ENCODE measurements at regions not wholly inside any gene's neighbourhood (a gene's known extent, or its start where the extent isn't known, plus 50 kb on each side); places are given as distances from the start of the nearest gene placed in this dataset.
"Not testable (repeated sequence)": the region's sequence is repeated elsewhere in the genome, so short reads cannot be mapped to it uniquely, and the experiment has no call there.

DNA sequence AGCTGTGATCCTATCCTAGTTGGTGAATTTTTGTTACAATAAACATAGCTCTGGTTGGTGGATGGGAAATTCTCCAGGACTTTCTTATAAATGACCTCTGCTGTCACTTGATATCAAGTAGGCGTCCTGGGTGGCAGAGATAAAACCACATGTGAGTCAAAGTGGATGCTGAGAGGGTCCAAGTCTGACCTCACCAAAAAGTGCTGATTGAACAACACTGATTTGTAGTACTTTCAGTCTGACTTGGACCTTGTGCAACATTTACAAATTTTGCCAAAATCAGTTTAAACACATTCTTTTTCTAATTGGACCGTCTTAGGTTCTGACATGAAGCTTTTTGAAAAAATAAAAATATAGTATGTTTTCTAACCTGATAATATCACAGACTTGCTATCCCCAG lies 585.6 kb downstream of the GALC start:
- DNase-seq = no peak

DNA sequence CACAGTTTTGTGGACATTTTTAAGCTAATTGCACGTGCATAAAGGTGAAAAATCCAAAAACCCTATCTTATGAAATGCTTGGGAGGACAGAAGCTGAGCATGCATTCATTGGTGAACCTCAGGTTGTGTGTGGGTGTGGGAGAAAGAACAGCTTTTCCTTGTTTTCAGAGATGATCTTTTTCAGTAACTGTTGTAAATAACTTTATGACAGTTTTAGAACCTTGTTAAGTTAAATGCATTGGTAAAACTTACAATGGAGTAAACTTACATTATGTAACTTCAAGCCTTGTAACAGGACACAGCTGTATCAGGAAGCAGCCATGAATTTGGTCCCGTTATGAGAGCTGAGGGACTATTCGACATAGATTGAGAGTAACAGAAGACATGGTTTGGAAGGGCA lies 587.4 kb downstream of the GALC start:
- no peak for DNase-seq

DNA sequence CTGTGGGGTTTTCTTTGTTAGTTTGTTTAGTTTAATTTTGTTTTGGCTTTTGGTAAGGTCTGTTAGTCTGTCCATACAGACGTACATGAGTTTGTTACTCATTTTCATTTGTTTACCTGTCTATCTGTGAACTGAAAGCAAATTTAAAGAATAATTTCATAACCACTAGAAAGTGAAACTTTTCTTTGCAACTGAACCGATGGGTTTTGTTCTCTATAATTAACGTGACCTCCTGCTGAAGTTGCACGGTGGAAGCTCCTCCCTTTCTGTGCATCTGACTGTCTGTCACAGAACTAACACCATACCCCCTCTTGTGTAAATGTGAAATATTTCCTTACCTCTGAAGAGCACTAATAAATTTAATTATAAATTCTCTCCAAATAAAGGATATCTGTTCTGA lies 595.5 kb downstream of the GALC start:
- no peak for DNase-seq

DNA sequence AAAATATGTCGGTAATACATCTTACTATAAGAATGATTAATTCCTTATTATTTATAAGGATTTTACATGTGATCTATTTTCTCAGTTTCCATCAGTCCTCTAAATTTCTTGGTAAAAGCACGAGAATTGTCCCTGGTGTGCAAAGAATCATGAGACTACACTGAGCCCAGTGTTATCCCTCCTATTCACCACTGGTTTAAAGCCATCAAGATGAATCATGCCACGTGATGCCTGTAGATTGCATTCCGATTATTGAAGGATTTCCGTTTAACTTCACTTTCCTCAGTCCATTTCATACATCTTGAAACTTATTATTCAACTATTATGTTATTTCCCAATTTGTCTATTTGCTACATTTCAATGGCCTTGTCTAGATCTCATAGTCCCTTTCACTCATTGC lies 601.9 kb downstream of the GALC start:
- DNase-seq = no peak

DNA sequence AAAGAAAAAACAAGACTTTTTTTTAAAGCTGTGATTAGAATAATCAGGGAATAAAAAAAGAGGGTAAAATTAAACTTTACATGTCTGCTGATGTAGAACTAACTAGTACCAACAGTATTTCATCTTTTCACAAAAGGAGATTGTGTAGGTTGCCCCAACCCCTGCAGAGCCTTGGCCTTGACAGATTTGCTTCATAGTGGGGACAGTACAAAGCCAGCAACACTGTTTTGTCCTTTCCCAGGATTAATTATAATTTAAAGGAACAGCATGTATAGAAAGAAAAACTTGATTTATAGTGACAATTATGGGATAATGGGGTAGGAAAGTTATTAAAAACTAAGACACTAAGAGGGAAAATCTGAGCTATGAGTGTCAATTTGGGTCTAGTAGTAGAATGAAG lies 604.0 kb downstream of the GALC start:
- DNase-seq = no peak

DNA sequence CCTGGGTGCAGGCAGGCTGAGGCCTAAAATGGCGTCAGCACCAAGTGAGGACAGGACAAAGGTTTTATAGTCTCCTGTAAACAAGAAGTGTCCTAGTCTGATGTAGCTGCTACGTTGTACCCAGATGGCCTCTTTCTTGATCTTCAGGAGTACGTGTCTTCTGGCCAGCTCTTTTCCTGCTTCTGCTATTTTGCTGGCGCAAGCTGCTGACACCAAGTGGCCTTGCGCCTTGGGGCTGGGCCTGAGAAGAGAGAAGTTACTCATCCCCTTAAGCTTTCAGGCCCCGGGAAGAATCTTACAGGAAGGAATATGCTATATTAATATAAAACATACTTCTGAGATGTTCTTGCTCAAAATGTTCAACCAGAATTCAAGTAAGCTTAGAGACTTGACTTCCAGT lies 605.2 kb downstream of the GALC start:
- no peak for DNase-seq

DNA sequence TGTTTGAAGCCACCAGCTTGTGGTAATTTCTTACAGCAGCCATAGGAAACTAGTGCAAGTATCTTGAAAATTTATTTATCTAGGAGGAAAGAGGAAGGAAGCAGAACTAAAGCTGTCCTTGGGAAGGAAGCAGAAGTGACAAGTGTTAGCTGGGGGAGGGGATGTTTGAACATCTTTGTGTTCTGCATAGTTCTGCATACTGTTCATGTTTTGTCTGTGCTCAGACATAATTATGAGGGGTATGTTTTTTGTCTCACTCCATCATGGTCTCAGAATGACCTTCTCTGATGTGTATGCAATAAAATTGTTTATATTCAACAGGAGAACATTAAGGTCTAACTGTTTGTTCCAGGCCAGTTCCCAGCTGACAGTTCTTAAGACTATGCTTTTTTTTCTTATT lies 606.5 kb downstream of the GALC start:
- no peak for DNase-seq

DNA sequence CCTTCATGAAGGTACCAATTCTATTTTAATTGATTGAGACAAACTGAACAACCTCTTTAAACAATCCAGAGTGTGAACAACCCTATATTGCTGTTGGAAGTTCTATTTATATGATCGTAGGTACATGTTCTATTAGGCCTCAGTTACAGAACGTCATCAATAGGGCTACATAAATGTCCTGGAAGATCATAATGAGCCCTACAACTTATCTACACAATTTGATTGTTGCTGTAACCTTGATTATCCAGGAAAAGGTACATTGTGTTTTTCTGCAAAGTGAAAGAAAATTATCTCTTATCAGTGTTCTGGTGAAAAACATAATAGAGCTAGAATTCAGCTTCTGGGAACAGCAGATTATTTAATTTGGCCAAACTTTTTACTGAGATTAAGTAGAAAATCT lies 612.9 kb downstream of the GALC start:
- no peak for DNase-seq

DNA sequence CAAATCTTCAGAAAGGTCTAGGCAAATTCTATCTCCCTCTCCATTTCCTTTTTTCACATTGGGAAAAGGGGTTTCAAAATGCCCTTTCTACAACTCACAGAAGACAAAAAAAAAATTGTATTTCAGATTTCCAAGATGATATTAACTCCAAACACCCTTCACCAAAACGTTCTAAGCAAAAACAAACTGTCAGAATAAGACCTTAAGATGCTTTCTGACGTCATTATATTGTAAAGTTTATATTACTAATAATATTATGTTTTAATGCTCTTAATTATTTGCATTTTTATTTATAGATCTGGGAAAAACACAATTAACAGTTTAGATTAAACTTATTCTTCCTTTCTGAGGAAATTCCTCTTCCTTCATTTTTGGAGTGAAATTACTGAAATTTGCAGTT lies 624.2 kb downstream of the GALC start:
- no peak for DNase-seq

DNA sequence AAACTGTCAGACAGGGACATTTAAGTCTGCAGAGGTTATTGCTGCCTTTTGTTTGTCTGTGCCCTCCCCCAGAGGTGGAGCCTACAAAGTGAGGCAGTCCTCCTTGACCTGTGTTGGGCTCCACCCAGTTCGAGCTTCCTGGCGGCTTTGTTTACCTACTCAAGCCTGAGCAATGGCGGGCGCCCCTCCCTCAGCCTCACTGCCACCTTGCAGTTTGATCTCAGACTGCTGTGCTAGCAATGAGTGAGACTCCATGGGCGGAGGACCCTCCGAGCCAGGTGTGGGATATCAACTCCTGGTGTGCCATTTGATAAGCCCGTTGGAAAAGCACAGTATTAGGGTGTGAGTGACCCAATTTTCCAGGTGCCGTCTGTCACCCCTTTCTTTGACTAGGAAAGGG lies 632.7 kb downstream of the GALC start:
- DNase-seq = not testable (repeated sequence)

DNA sequence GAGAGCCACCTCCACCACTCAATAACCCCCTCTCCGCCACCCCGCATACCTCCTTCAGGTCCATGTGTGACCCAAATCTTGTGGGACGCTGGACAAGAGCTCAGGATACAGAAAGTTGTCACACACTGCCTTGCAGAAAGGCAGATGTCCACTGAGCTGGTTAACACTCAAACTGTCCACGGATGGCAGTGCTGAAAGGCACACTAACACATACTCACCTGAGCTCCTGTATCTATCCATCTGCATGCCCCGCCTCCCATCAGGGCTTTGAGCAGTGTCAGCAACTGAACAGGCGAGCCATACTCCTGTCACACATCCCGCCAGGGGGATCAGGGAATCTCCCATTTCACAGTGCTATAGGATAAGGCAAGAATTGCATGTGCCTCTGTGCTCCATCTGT lies 642.0 kb downstream of the GALC start:
- DNase-seq = no peak

DNA sequence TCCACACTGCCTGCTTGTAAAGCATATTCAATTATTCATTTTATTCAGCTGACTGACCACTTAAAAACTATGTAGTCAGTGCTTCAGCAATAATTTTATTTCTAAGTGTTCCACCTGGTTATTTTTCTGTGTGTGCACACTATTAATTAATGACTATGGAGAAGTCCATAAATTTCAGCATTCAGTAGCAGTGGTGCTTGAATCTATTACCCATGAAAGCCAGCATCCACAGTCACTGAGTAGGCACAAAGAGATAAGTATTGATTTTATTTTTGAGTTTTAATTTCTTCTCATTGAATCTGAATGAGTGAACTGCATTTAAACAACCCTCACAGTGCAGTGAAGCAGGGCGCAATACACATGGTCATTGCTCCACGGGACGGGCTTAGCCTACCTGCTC lies 643.1 kb downstream of the GALC start:
- DNase-seq = no peak

DNA sequence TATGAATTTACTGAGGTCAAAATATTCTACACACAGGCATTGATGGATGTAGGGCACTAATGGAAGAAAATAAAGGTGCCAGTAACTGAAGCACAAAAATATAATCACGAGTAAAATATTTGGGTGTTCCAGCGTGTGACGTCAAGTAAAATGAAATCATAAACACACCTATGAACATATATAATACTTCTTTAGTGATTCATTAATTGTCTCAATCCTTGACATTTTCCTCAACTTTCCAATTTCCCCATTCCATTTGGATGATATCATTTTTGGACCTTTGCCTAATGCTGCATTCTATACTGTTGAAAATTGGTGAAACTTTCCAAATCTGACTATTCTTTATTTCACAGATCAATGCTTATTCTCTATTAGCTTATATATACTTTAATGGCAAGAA lies 649.3 kb downstream of the GALC start:
- DNase-seq = no peak

DNA sequence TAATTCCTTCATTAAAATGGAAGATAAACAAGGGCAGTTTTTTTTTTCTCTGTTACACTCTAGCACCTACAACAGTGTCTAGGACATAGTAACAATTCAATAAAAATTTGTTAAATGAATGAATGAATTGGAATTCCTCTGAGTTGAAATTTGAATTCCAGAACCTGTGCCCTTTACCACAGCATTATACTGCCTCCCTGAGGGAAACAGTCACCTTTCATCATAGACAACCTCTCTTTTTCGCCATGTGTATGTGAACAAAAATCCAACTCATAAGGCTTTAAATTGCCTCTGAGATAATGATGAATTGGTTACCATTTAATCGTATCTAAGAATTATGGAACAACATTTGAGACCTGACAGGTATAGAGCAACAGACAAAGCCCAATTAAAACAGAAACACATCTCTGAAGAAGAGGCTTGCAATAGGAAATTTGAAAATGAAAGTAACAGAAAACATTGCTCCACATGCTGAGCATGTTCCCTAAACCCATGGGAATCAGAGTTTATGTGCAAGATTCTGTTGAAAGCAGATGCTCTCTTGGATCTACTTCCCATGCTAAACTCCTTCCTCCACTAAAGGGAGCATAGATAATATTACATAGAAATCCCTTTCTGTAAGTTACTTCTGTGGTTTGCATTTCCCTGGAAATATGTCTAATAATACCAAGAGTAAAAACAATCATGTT lies 657.8 kb downstream of the GALC start:
- DNase-seq = no peak

DNA sequence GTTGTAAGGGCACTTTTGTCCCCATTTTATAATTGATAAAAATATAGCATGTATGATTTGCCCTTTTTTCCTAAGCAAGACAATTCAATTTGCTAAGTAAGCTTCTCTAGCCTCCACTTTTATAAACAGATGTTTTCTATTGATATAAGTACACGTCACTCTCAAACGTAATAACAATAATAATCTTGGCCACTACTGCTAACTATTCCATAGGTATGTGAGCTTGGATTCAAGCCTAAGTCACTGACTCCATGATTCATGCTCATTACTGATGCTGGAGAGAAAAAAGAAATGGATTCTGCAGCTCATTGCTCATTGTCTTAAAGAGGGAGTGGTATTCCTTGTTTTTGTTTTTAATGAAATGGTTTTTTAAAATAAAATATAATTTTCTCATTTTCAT lies 661.0 kb downstream of the GALC start:
- no peak for DNase-seq

DNA sequence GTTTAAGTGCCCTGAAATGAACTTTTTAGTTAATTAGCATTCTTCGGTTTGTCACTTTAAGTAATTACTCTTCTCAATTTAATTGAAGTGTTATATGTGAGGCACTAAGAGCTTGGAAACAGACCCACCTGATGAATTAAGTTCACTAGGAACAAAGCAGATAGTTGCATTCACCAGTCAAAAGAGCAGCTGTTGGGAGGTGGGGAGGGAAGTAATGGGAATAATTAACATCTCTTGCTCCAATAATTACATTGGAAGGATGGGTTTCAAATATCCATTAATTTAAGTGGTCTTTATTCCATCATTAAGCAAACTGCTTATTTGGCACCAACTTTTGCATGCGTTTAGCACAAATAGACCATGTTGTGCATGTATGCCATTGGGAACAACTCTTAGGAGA lies 667.2 kb downstream of the GALC start:
- no peak for DNase-seq

DNA sequence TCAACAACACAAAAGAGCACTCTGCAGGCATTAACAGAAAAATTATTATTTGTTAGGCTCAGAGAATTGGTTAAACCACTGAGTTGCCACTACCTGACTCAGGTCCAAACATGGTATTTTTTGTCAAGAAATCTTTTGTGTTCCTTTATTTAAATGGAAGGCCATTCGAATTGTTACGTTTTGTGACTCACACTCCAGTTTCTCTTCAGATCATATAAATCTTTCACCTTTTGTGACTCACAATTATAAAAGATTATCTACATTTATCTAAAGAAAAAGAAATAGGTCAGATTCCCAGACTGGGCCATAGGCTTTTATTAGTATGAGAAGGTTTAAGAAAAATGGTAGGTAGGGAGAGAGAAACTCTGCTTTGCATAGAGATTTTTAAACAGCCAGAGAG lies 669.8 kb downstream of the GALC start:
- DNase-seq = no peak

DNA sequence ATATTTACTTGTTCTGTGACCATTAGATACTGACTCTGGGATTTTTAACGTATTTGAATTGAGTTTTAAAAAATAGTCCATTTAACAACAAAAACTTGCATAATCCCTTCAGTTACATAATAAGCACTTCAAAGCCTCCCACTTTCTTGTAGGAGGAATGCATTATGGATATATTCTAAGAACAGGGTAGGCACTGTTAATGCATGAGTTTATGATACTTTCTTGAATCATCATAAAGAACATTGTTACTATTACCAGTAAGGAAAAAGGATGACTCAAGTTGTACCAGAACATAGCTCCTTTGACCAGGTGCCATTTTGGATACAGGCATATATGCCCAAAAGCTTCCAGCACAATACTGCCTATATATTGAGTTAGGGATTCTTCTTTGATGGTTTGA lies 671.4 kb downstream of the GALC start:
- DNase-seq = no peak

DNA sequence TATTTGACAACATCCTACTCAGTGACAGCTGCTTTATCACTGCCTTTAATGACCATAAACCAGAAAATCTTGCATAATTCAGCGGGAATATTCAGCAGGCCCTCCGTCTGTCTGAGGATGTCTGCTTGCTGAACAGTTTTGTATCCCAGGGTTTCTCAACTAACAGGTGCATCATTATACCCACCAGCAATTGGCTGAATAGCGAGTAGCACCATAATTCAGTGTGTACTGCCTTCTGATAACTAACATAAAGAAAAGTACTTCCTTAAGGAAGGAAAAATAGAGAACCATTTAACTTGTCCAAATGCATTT lies 680.1 kb downstream of the GALC start:
- no peak for DNase-seq

DNA sequence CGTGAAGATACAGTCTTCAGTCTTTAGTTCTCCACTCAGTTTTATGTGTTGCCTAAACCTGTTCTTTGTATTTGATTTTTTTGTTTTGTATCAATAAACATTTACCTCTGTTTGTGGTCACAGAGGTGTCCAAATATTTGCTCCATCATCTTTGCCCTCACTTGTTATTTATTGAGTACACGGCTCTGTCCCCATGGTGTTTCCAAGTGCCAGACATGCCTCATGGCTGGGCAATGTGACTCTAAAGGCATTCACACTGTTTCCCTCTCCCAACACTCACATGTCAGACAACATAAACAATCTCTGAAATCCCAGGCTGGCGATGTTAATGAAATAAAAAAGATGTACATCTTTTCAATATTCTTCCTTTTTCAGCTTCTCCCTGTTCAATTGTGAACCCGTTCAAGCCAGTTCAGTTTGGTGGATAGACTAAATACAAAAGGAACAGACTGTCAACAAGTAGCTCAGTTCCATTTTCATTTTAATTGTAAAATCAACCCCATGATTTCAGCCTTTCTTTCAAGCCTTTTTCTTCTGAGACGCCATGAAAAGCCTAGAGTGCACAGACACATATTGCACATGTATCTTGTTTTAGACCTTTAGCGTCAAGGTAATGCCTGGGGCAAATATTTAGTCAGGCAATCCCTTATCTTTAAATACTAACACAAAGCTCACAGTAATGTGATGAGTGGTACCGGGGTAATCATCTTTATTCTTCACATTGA lies 680.7 kb downstream of the GALC start:
- DNase-seq = no peak

DNA sequence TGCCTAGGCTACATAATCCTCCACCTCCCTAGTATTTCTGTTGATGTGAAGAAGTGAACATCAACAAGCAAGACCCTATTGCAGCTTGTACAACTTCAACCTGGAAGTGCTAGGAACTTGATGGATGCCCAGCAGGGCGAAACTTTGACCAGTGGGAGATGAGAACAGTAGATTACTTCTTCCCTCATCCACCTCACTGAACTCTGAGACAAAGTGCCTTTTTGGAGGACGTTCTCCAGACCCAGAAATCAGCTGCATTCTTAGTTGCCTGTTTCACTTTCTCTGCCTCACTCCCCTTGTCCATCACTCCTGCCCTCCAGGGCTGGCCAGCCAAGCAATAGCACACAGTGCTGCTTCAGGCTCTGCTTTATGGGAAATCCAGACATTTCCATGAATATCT lies 683.4 kb downstream of the GALC start:
- DNase-seq = no peak

DNA sequence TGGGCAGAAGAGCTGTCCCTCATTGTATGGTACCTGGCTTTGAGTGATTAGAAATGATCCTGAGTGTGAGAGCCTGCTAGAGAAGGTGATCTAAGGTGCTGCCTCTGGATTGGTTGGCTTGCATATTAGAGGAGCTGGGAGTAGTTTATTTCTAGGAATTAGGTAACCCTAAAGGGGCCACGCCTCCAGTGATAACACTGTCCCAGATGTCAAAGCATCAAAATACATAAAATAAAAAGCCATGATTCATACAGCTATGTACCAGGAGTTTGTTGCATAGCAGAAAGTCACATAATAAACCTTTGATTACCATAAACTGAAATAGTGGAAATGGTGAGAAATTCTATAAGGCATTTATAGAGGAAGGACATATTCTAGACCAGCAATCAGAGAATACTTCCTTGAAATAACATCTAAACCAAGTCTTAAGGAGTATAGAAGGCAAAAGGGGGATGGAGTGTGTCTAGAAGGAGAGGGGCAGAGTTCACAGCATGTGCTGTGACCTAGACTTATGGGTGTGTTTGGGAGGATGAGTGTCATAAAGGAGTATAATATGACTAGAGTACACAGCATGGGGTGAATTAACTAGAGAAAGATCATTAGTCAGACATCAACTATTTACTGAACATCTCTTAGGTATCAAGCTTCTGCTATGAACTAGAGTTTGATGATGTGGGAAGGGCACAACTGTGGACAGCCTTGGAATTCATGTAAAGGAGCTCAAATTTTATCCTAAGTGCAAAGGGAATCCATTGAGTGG lies 686.4 kb downstream of the GALC start:
- no peak for DNase-seq

DNA sequence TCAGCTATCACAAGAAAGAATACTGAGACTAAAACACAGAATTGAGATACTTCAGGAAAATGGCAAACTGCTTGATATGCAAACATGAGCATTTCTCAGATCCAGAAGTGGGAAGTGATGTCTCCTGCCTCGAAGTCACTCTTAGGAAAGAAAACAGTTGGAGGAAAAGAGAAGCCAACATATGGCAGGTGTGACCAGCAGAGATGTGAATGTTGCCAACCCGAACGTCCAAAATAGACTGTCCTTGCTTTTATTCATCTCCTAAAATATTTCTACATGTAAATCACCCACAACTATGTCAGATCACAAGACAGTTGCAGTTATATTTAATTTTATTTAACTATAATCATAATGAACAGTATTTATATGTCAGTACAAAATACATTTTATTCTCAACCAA lies 687.6 kb downstream of the GALC start:
- DNase-seq = no peak

DNA sequence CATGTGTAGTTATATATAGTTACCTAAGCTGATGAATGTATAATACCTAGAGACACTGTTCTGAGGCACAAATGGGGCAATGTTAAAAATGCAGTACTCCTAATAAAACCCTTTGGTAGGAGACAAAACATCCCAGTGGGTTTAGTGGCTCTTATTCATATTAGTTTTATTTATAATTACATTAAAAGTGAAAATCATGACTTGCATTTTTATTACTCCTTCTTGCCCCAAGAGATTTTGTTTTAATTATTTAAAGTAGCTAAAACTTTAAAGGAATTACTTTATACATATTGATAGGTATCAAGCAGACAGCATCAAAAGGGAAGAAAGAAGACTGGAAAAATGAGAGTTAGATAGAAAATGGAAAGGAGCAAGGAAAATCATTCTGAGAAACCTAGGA lies 688.6 kb downstream of the GALC start:
- no peak for DNase-seq

DNA sequence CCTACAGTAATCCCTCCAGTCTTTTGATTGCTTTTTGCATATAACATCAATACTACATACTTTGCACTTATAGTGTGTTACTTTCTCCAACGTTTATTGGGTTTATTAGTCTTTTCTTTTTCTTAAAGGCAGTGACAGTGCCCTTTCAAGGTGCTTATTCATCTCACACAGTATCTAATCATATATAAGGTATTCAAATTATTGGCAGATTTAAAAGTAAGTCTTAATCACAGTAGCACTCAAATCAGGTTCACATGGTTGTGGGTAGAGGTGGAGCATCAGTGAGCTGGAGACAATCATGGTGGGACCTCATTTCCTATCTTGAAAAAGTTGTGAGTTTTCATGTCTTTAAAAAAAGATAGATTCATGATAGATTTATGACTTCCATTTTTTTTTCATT lies 706.2 kb downstream of the GALC start:
- no peak for DNase-seq
